Testis (tissue), 2 donors: ENCODE measurements at regions not wholly inside any gene's neighbourhood (a gene's known extent, or its start where the extent isn't known, plus 50 kb on each side); places are given as distances from the start of the nearest gene placed in this dataset.

Experiments
- CTCF ChIP-seq, 3 experiments: fragments of 450-650 bp in 2 of 3; fragments of 200-600 bp in 1 of 3; sonication (generic) in 1 of 3; IDR thresholded peaks; one replicate each; pipeline ENCODE4 v1.5.1; 2016 to 2019; ENCODE audit warnings: antibody characterized with exemption in 3 of 3, mild to moderate bottlenecking in 2 of 3, moderate library complexity in 1 of 3
- POLR2A ChIP-seq: fragments of 450-650 bp; IDR thresholded peaks from one replicate; pipeline ENCODE4 v1.6.1; 2017; ENCODE audit warnings: antibody characterized with exemption, mild to moderate bottlenecking, moderate library complexity

GRCh38 chr12:20283482-20283881 is 84.9 kb upstream of the PDE3A start:
- TF ChIP-seq POLR2A (no peak), CTCF (IDR thresholded peaks at IDR 0.05) (no peak)
